ENCODE measurements at regions not wholly inside any gene's neighbourhood (a gene's known extent, or its start where the extent isn't known, plus 50 kb on each side); places are given as distances from the start of the nearest gene placed in this dataset.

GRCh38 chr20:12763406-12763805 lies 245.4 kb upstream of the SPTLC3 start:
- H3K4me1 Mint-ChIP-seq: no peaks in the 10 kb centered on the region
- Histone ChIP-seq H2AFZ (ENCODE audit: insufficient read depth, low read depth, low read length, poor library complexity, severe bottlenecking) (no peak overlapping the region), H3K4me3 (ENCODE audit: control extremely low read depth in 1 of 5, extremely low read depth in 1 of 5, insufficient read depth in 1 of 5, low read depth in 2 of 5, low read length in 4 of 5) (no peak overlapping the region), H3K36me3 (replicated peaks in 1 of 2; ENCODE audit: control extremely low read depth in 1 of 2, control insufficient read depth in 1 of 2, extremely low read depth in 1 of 2, insufficient read depth in 2 of 2, low read length in 1 of 2) (no peaks in the 10 kb centered on the region), H3K79me2 (ENCODE audit: control insufficient read depth, insufficient read depth, low read length) (no peaks in the 10 kb centered on the region), H3K27me3 (replicated peaks in 1 of 4; ENCODE audit: control extremely low read depth in 1 of 4, control insufficient read depth in 3 of 4, insufficient read depth in 4 of 4, low read length in 3 of 4) (no peaks in the 10 kb centered on the region), H3K4me1 (ENCODE audit: control insufficient read depth in 2 of 2, insufficient read depth in 2 of 2, low read length in 2 of 2) (no peaks in the 10 kb centered on the region), H3K27ac (ENCODE audit: low read length in 2 of 2) (no peak overlapping the region), H3K9ac (ENCODE audit: low read length) (no peak overlapping the region), H3K4me2 (replicated peaks; ENCODE audit: low read depth, low read length, poor library complexity, severe bottlenecking) (no peak overlapping the region), H3K9me3 (ENCODE audit: control extremely low read depth in 1 of 3, control insufficient read depth in 2 of 3, insufficient read depth in 1 of 3, low read length in 2 of 3) (peaks cover 0 to 9% (median under 1%) of the 10 kb centered on the region in 3 donors), H4K20me1 (ENCODE audit: control insufficient read depth, insufficient read depth, low read length, poor library complexity, severe bottlenecking) (no peaks in the 10 kb centered on the region)
- no peak for TF ChIP-seq CTCF (IDR thresholded peaks at IDR 0.05)
- DNase-seq: no peak
- H3K27ac Mint-ChIP-seq: no peak overlapping the region
- ChIA-PET POLR2A (no interaction called here), CTCF (no interaction called here)
- no peak for ATAC-seq (ENCODE audit: low read depth)
- H3K27me3 Mint-ChIP-seq: no peaks in the 10 kb centered on the region
- H3K9me3 Mint-ChIP-seq (ENCODE audit: insufficient read depth): no peaks in the 10 kb centered on the region
- no CpG with 5 or more reads among the region's 1 CpG for WGBS (ENCODE audit: insufficient coverage)
- intact Hi-C loops (cut with micrococcal nuclease): no loop called here
- no peak overlapping the region for H3K4me3 Mint-ChIP-seq

DNA sequence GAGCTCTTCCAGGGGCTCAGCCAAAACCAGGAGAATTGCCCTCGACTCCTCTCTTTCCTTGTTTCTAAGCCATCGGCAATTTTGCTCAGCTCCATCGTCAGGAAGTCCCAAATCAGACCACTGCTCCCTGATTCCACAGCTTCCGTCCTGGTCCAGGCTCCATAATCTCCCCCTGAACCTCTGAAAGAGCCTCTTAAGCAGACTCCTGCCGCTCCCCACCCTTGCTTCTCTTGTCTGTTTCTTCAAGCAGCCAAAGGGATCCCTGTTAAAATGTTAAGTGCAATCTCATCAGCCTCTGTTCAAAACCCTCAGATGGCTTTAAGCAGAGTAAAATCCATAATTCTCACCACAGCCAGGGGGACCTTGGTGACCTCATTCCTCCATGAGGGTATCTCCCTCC lies 244.7 kb upstream of the SPTLC3 start:
- Histone ChIP-seq H4K20me1 (ENCODE audit: control insufficient read depth, insufficient read depth, low read length, poor library complexity, severe bottlenecking) (no peaks in the 10 kb centered on the region), H3K79me2 (ENCODE audit: control insufficient read depth, insufficient read depth, low read length) (no peaks in the 10 kb centered on the region), H3K4me3 (ENCODE audit: control extremely low read depth in 1 of 5, extremely low read depth in 1 of 5, insufficient read depth in 1 of 5, low read depth in 2 of 5, low read length in 4 of 5) (no peak overlapping the region), H3K9ac (ENCODE audit: low read length) (no peak overlapping the region), H3K27me3 (replicated peaks in 1 of 4; ENCODE audit: control extremely low read depth in 1 of 4, control insufficient read depth in 3 of 4, insufficient read depth in 4 of 4, low read length in 3 of 4) (no peaks in the 10 kb centered on the region), H3K4me2 (replicated peaks; ENCODE audit: low read depth, low read length, poor library complexity, severe bottlenecking) (no peak overlapping the region), H3K36me3 (replicated peaks in 1 of 2; ENCODE audit: control extremely low read depth in 1 of 2, control insufficient read depth in 1 of 2, extremely low read depth in 1 of 2, insufficient read depth in 2 of 2, low read length in 1 of 2) (no peaks in the 10 kb centered on the region), H3K4me1 (ENCODE audit: control insufficient read depth in 2 of 2, insufficient read depth in 2 of 2, low read length in 2 of 2) (no peaks in the 10 kb centered on the region), H3K27ac (ENCODE audit: low read length in 2 of 2) (no peak overlapping the region), H2AFZ (ENCODE audit: insufficient read depth, low read depth, low read length, poor library complexity, severe bottlenecking) (no peak overlapping the region), H3K9me3 (ENCODE audit: control extremely low read depth in 1 of 3, control insufficient read depth in 2 of 3, insufficient read depth in 1 of 3, low read length in 2 of 3) (peaks cover 0 to 9% (median 1%) of the 10 kb centered on the region in 3 donors)
- ATAC-seq (ENCODE audit: low read depth) (no peak), DNase-seq (no peak)
- CTCF ChIA-PET: no interaction called here
- no peaks in the 10 kb centered on the region for H3K4me1 Mint-ChIP-seq
- 88% methylated on average over 5 of the region's 5 CpGs for WGBS (ENCODE audit: insufficient coverage)
- no peak for TF ChIP-seq EZH2 (IDR thresholded peaks at IDR 0.05; ENCODE audit: borderline replicate concordance, insufficient read depth, low read depth, low read length, poor library complexity, severe bottlenecking)
- TF ChIP-seq CTCF (IDR thresholded peaks at IDR 0.05): no peak
- no peaks in the 10 kb centered on the region for H3K27me3 Mint-ChIP-seq
- POLR2A ChIA-PET: no interaction called here
- H3K4me3 Mint-ChIP-seq: no peak overlapping the region
- H3K9me3 Mint-ChIP-seq (ENCODE audit: insufficient read depth): no peaks in the 10 kb centered on the region
- no peak overlapping the region for H3K27ac Mint-ChIP-seq
- intact Hi-C loops (cut with micrococcal nuclease): no loop called here

Data from B cell (primary cell).